SK-N-MC (cell line): ENCODE measurements at regions not wholly inside any gene's neighbourhood (a gene's known extent, or its start where the extent isn't known, plus 50 kb on each side); places are given as distances from the start of the nearest gene placed in this dataset.

Source experiments
- EZH2 ChIP-seq: fragments of 200-600 bp; sonication (generic); IDR thresholded peaks from one replicate; pipeline ENCODE4 v1.6.1; 2017; ENCODE audit warnings: antibody characterized with exemption
- FOXP2 ChIP-seq: optimal IDR thresholded peaks from 2 replicates; pipeline ENCODE3; 2011; ENCODE audit warnings: mild to moderate bottlenecking, moderate library complexity; ENCODE audit not compliant: insufficient read depth; ENCODE audit errors: extremely low read length, control extremely low read depth
- POLR2AphosphoS5 ChIP-seq: IDR thresholded peaks from 2 replicates; pipeline ENCODE4 v1.6.1; 2012; ENCODE audit warnings: mild to moderate bottlenecking, low read depth, low read length, borderline replicate concordance

DNA sequence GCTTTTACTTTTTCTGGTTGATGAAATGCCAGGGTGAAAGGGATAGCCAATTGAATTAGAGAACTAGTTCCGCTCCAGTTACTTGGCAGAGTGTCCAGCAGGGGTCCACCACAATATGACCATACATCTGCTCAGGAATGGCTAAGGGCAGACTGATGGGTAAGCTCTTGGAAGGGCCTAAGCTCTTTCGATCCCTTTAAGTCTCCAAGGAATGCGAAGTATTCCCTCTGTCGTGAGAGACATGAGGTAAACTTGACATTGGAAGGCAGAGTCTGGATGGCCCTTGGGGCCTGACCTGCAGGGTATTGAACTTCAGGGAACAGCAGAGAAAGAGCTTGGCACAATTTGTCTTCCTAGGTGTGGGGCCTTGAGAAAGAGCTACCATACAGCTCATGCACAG, 805.8 kb downstream of the PLOD2 start:
- no peak for TF ChIP-seq EZH2
- no peak for TF ChIP-seq POLR2AphosphoS5
- no peak for TF ChIP-seq FOXP2
